ENCODE measurements at regions not wholly inside any gene's neighbourhood (a gene's known extent, or its start where the extent isn't known, plus 50 kb on each side); places are given as distances from the start of the nearest gene placed in this dataset.

DNA sequence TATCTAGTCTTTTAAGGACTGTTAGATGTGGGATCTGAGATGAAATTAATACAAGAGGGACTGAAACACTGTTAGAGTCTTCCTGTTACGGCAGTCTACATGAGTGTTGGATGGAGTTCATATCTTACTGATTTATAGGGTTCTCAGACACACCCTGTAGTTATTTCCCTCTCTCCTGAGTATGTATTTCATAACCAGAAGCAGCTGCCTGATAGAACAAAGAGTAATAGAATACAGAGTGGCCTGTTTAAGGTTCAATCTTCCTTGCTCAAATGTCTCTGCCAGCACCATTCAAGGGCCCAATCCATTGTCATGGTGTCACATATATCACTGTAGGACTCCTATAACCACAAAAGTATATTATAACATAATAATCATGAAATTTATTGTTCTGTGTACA, 1229.1 kb upstream of the ACVR2A start:
- TF ChIP-seq, protein P1, sequence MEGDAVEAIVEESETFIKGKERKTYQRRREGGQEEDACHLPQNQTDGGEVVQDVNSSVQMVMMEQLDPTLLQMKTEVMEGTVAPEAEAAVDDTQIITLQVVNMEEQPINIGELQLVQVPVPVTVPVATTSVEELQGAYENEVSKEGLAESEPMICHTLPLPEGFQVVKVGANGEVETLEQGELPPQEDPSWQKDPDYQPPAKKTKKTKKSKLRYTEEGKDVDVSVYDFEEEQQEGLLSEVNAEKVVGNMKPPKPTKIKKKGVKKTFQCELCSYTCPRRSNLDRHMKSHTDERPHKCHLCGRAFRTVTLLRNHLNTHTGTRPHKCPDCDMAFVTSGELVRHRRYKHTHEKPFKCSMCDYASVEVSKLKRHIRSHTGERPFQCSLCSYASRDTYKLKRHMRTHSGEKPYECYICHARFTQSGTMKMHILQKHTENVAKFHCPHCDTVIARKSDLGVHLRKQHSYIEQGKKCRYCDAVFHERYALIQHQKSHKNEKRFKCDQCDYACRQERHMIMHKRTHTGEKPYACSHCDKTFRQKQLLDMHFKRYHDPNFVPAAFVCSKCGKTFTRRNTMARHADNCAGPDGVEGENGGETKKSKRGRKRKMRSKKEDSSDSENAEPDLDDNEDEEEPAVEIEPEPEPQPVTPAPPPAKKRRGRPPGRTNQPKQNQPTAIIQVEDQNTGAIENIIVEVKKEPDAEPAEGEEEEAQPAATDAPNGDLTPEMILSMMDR (conservative IDR thresholded peaks at IDR 0.05), result no peak
- no peak for TF ChIP-seq EZH2 (IDR thresholded peaks at IDR 0.05; ENCODE audit: low read depth)
